Osteocyte (in vitro differentiated cells): ENCODE measurements at regions not wholly inside any gene's neighbourhood (a gene's known extent, or its start where the extent isn't known, plus 50 kb on each side); places are given as distances from the start of the nearest gene placed in this dataset.

Experiments used
- DNase-seq: peaks from one replicate; pipeline ENCODE4 v3.0.0; 2021; ENCODE audit warnings: mixed read lengths; ENCODE audit not compliant: unreplicated experiment; ENCODE audit errors: extremely low spot score
- H3K27ac Mint-ChIP-seq: one replicate; pipeline ENCODE4 v1.8.0; 2021; ENCODE audit warnings: mild to moderate bottlenecking, mixed read lengths; ENCODE audit not compliant: unreplicated experiment
- H3K27me3 Mint-ChIP-seq: one replicate; pipeline ENCODE4 v1.8.0; 2021; ENCODE audit warnings: mixed read lengths; ENCODE audit not compliant: unreplicated experiment
- H3K36me3 Mint-ChIP-seq: one replicate; pipeline ENCODE4 v1.8.0; 2021; ENCODE audit warnings: mixed read lengths; ENCODE audit not compliant: unreplicated experiment
- H3K4me1 Mint-ChIP-seq: one replicate; pipeline ENCODE4 v1.8.0; 2021; ENCODE audit warnings: mixed read lengths; ENCODE audit not compliant: unreplicated experiment
- H3K4me3 Mint-ChIP-seq: one replicate; pipeline ENCODE4 v1.8.0; 2021; ENCODE audit warnings: mild to moderate bottlenecking, moderate library complexity, mixed read lengths; ENCODE audit not compliant: unreplicated experiment
- H3K9me3 Mint-ChIP-seq: one replicate; pipeline ENCODE4 v1.8.0; 2021; ENCODE audit warnings: mixed read lengths; ENCODE audit not compliant: unreplicated experiment
- CTCF ChIP-seq: fragments of 200-600 bp; sonication (generic); IDR thresholded peaks from 2 replicates; pipeline ENCODE4 v1.5.0; 2021; ENCODE audit warnings: antibody characterized with exemption, mild to moderate bottlenecking, moderate library complexity

- H3K27me3 Mint-ChIP-seq: peaks cover 7% of the 10 kb centered on the region
- no peaks in the 10 kb centered on the region for H3K9me3 Mint-ChIP-seq
- no peak overlapping the region for H3K27ac Mint-ChIP-seq
- no peak for TF ChIP-seq CTCF
- H3K4me1 Mint-ChIP-seq: no peaks in the 10 kb centered on the region
- no peaks in the 10 kb centered on the region for H3K36me3 Mint-ChIP-seq
- DNase-seq: no peak
- no peak overlapping the region for H3K4me3 Mint-ChIP-seq
Observed at GRCh38 chr3:35200056-35200455, 439.3 kb upstream of the ARPP21 start.

DNA sequence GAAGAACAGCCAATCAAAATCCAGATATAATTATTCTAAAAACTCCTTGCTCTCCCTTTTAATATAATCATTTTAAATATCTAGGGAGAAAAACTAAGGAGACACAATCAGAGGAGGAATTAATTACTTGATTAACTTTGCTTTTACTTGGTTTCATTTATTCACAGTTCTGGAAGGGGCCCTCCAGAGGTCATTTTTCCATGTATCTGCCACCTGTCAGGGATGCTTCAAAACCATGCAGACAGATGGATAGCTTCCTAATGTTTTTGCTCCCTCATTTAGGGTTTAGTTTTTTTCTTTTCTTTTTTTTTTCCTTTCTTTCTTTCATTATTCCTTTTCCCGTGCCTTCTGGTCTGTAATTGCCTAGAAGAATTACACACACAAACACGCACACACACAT is 438.1 kb upstream of the ARPP21 start:
- H3K27ac Mint-ChIP-seq: no peak overlapping the region
- H3K36me3 Mint-ChIP-seq: no peaks in the 10 kb centered on the region
- H3K4me3 Mint-ChIP-seq: no peak overlapping the region
- H3K9me3 Mint-ChIP-seq: no peaks in the 10 kb centered on the region
- H3K4me1 Mint-ChIP-seq: no peaks in the 10 kb centered on the region
- peaks cover 6% of the 10 kb centered on the region for H3K27me3 Mint-ChIP-seq
- no peak for TF ChIP-seq CTCF
- DNase-seq: no peak

DNA sequence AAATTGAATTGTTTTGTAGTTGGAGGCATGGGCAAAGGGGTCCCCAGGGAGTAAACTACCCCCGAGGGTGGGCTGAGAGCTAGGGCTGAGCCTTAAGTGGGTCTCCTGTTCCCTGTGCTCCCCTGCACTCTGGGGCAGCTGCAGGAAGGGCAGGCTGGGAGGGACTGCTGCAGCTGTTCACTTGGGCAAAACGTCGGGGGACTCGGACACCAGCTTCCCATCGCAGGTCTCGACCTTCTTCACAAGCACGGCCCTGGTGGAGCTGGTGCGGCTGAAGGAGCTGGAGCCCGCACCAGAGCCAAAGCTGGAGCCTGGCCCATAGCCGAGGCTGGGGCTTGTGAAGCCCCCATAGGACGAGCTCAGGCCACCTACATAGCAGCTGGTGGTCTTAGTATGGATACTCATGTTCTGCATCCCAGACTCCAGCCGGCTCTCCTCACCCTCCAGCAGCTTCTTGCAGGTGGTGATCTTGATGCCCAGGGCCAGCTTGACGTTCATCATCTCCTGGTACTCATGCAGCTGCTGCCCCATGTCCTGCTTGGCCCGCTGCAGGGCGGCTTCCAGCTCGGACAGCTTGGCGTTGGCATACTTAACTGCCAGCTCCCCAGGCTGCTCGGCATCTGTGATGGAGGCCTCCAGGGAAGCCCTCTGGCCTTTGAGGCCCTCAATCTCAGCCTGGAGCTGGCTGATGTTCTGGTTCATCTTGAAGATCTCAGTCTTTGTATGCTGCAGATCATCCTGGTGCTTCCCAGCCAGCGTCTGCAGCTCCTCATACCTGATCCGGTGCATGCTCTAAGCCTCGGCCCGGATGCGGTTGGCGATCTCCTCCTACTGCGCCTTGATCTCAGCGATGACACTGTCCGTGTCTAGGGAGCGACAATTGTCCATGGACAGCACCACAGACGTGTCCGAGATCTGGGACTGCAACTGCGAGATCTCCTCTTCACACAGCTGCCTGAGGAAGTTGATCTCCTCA is 423.5 kb upstream of the ARPP21 start:
- H3K36me3 Mint-ChIP-seq: no peaks in the 10 kb centered on the region

GRCh38 chr3:35216501-35217266 is 422.6 kb upstream of the ARPP21 start:
- DNase-seq: no peak
- Mint-ChIP-seq H3K4me3 (no peak overlapping the region), H3K9me3 (no peaks in the 10 kb centered on the region), H3K27ac (no peak overlapping the region), H3K27me3 (peaks cover 21% of the 10 kb centered on the region), H3K4me1 (no peaks in the 10 kb centered on the region), H3K36me3 (no peaks in the 10 kb centered on the region)
- TF ChIP-seq CTCF: no peak

More for the DNA sequence above, 423.5 kb upstream of the ARPP21 start:
- H3K4me3 Mint-ChIP-seq: no peak overlapping the region
- DNase-seq: no peak
- H3K27me3 Mint-ChIP-seq: peaks cover 21% of the 10 kb centered on the region
- H3K9me3 Mint-ChIP-seq: no peaks in the 10 kb centered on the region
- H3K27ac Mint-ChIP-seq: no peak overlapping the region
- no peaks in the 10 kb centered on the region for H3K4me1 Mint-ChIP-seq
- TF ChIP-seq CTCF: no peak
